Transverse colon (tissue), 3 donors: ENCODE measurements at regions not wholly inside any gene's neighbourhood (a gene's known extent, or its start where the extent isn't known, plus 50 kb on each side); places are given as distances from the start of the nearest gene placed in this dataset.

Experiments used
- CTCF ChIP-seq, 5 experiments: fragments of 200-600 bp in 3 of 5; fragments of 450-650 bp in 2 of 5; sonication (generic) in 3 of 5; IDR thresholded peaks; 1 replicate in 2 of 5; 2 replicates in 3 of 5; pipeline ENCODE4 v1.5.1; 2016 to 2017; ENCODE audit warnings: antibody characterized with exemption in 5 of 5, inconsistent platforms in 3 of 5, mild to moderate bottlenecking in 2 of 5, moderate library complexity in 1 of 5
- EP300 ChIP-seq: sonication (generic); formaldehyde crosslinking; IDR thresholded peaks from one replicate; pipeline ENCODE4 v1.6.1; 2017; ENCODE audit warnings: antibody characterized with exemption, low read depth

- TF ChIP-seq EP300 (no peak), CTCF (IDR thresholded peaks at IDR 0.05) (no peak)
Measured at GRCh38 chr7:46744957-46745706, 824.1 kb upstream of the IGFBP3 start.
